ENCODE measurements at regions not wholly inside any gene's neighbourhood (a gene's known extent, or its start where the extent isn't known, plus 50 kb on each side); places are given as distances from the start of the nearest gene placed in this dataset.

DNA sequence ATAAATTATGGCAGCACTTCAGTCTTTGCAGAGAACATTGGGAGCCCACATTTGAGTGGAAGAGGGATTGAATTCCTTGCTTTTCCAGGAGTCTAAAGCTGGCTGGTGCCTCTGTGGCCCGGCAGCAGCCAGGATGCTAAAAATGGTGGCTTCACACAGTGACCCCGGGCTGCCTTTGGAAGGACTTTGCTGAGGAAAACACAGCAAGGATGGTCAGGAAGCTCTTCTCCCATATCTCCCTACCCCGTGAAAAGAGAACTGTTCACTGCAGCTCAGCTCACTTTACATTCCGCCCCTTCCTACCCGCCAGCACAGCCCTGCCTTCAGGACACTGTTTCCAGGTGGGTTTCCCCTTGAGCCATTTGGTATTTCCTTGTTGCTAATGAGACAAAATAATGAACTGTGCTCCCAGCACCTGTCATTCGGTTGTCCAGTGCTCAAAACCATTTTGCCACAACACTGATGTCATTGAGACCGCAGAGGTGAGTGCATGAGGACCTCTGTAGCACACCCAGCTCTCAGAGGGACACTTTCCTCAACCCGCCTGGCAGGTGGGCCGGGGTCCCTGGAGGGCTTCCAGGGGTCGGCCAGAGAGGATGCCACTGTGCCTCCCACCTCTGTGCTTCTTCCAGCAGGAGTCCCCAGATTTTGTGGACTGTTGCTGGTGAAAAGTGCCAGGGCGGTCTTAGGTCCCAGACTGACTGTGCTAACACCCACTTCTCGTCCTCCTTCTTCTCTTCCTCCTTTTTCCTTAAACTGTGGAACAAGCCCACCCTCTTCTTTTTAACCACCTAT lies 255.7 kb upstream of the PPP2R2D start:
- Histone ChIP-seq H4K8ac (ENCODE audit: low read depth, low read length) (no peak overlapping the region), H3K79me2 (ENCODE audit: control insufficient read depth, insufficient read depth, low read length) (no peaks in the 10 kb centered on the region), H3K27me3 (ENCODE audit: insufficient read depth, low read length, poor library complexity) (no peaks in the 10 kb centered on the region), H3K23ac (ENCODE audit: low read length) (no peak overlapping the region), H3K4me3 (ENCODE audit: low read length) (no peak overlapping the region), H2BK5ac (ENCODE audit: low read length) (no peak overlapping the region), H3K27ac (ENCODE audit: low read depth, low read length) (no peak overlapping the region), H3K4me2 (ENCODE audit: low read length) (no peak overlapping the region), H3K4me1 (ENCODE audit: control insufficient read depth, low read depth, low read length) (no peaks in the 10 kb centered on the region), H3K56ac (ENCODE audit: low read length) (no peak overlapping the region), H4K5ac (ENCODE audit: low read length) (no peak overlapping the region), H3K79me1 (ENCODE audit: low read length) (no peaks in the 10 kb centered on the region), H3K9ac (ENCODE audit: low read length) (no peak overlapping the region), H2AK5ac (ENCODE audit: low read length) (no peak overlapping the region), H2BK15ac (replicated peaks; ENCODE audit: low read depth) (no peak overlapping the region), H3K18ac (ENCODE audit: low read length) (no peak overlapping the region), H2BK120ac (ENCODE audit: low read depth, low read length) (no peak overlapping the region), H3K4ac (ENCODE audit: low read depth, low read length) (no peak overlapping the region), H3K36me3 (ENCODE audit: control insufficient read depth, insufficient read depth, low read length) (no peaks in the 10 kb centered on the region)
- no peak for DNase-seq
- no CpG with 5 or more reads among the region's 12 CpGs for WGBS (ENCODE audit: extremely low coverage, insufficient coverage, low lambda C conversion rate)

DNA sequence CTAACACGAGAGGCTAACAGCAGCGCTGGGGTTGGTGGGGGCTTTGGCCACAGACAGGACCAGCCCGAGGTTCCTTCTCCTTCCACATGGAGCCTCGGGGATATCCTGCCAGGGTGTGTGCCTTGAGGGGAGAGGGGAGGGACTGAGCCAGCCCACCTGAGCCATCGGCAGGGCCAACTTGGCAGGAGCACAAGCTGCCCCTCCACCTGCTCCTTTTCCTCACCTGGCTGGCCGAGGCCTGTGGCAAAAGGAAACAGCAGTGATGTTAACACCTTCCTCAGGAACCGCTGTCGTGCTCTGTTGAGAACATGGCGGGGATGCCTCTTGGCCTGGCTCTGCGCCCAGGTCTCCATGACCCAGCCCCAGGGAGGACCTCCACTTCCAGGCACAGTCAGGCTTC lies 255.1 kb upstream of the PPP2R2D start:
- no peak overlapping the region for H4K8ac ChIP-seq (ENCODE audit: low read depth, low read length)
- no peak for DNase-seq
- H3K4ac ChIP-seq (ENCODE audit: low read depth, low read length): no peak overlapping the region
- no peak overlapping the region for H4K5ac ChIP-seq (ENCODE audit: low read length)
- H2BK120ac ChIP-seq (ENCODE audit: low read depth, low read length): no peak overlapping the region
- H3K79me2 ChIP-seq (ENCODE audit: control insufficient read depth, insufficient read depth, low read length): no peaks in the 10 kb centered on the region
- no peak overlapping the region for H3K9ac ChIP-seq (ENCODE audit: low read length)
- no CpG with 5 or more reads among the region's 10 CpGs for WGBS (ENCODE audit: extremely low coverage, insufficient coverage, low lambda C conversion rate)
- no peak overlapping the region for H3K18ac ChIP-seq (ENCODE audit: low read length)
- no peak overlapping the region for H3K4me3 ChIP-seq (ENCODE audit: low read length)
- no peak overlapping the region for H2AK5ac ChIP-seq (ENCODE audit: low read length)
- no peak overlapping the region for H3K23ac ChIP-seq (ENCODE audit: low read length)
- no peaks in the 10 kb centered on the region for H3K79me1 ChIP-seq (ENCODE audit: low read length)
- no peak overlapping the region for H3K56ac ChIP-seq (ENCODE audit: low read length)
- no peak overlapping the region for H3K27ac ChIP-seq (ENCODE audit: low read depth, low read length)
- no peak overlapping the region for H3K4me2 ChIP-seq (ENCODE audit: low read length)
- H3K36me3 ChIP-seq (ENCODE audit: control insufficient read depth, insufficient read depth, low read length): no peaks in the 10 kb centered on the region
- no peaks in the 10 kb centered on the region for H3K27me3 ChIP-seq (ENCODE audit: insufficient read depth, low read length, poor library complexity)
- no peak overlapping the region for H2BK15ac ChIP-seq (replicated peaks; ENCODE audit: low read depth)
- no peaks in the 10 kb centered on the region for H3K4me1 ChIP-seq (ENCODE audit: control insufficient read depth, low read depth, low read length)
- no peak overlapping the region for H2BK5ac ChIP-seq (ENCODE audit: low read length)

DNA sequence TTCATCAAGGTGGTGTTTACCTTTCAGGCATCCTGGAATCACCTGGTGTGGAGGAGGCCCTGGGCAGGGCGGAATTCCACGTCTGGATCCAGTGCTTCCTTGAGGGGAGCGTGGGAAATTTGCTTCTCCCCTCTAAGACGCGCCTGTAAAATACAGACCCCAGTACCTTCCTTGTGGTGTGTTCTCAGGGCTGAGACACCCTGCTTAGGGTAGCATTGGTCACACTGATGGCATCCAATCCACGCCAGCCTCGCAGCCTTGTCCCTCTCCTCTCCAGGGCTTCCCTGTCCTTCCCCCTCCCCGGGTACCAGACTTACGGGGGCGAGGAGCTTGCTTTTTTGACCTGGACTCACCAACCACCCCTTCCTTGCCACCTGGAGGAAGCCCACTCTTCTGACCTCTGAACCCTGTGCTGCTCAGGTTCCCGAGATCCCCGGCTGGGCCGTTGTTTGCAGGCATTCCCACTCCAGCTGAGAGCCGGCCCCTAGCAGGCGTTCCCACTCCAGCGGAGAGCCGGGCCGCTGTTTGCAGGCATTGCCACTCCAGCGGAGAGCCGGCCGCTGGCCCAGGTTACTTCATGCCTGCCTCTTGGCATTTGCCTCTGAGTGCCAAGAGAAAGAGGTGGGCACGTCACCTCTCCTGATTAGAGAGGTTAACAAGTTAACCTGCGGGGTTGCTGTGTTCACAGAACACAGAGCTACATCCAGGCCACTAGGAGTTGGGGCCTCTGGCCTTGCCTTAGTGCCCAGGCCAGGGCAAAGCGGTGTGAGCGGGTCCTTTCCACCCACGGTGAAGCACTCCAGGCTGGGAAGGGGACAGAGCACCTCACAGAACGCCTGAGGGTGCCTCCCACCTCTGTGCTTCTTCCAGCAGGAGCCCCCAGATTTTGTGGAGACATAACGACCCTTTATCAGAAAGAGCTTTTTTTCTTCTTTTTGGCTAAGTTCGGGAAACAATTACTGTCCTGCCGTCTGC lies 254.0 kb upstream of the PPP2R2D start:
- Histone ChIP-seq H4K8ac (ENCODE audit: low read depth, low read length) (no peak overlapping the region), H2BK15ac (replicated peaks; ENCODE audit: low read depth) (no peak overlapping the region), H2BK5ac (ENCODE audit: low read length) (no peak overlapping the region), H3K9ac (ENCODE audit: low read length) (no peak overlapping the region), H3K23ac (ENCODE audit: low read length) (no peak overlapping the region), H3K27ac (ENCODE audit: low read depth, low read length) (no peak overlapping the region), H3K4me2 (ENCODE audit: low read length) (no peak overlapping the region), H3K56ac (ENCODE audit: low read length) (no peak overlapping the region), H4K5ac (ENCODE audit: low read length) (no peak overlapping the region), H3K79me1 (ENCODE audit: low read length) (no peaks in the 10 kb centered on the region), H3K18ac (ENCODE audit: low read length) (no peak overlapping the region), H3K4me1 (ENCODE audit: control insufficient read depth, low read depth, low read length) (no peaks in the 10 kb centered on the region), H2BK120ac (ENCODE audit: low read depth, low read length) (no peak overlapping the region), H3K36me3 (ENCODE audit: control insufficient read depth, insufficient read depth, low read length) (no peaks in the 10 kb centered on the region), H3K27me3 (ENCODE audit: insufficient read depth, low read length, poor library complexity) (no peaks in the 10 kb centered on the region), H3K79me2 (ENCODE audit: control insufficient read depth, insufficient read depth, low read length) (no peaks in the 10 kb centered on the region), H3K4ac (ENCODE audit: low read depth, low read length) (no peak overlapping the region), H2AK5ac (ENCODE audit: low read length) (no peak overlapping the region), H3K4me3 (ENCODE audit: low read length) (no peak overlapping the region)
- no CpG with 5 or more reads among the region's 30 CpGs for WGBS (ENCODE audit: extremely low coverage, insufficient coverage, low lambda C conversion rate)
- no peak for DNase-seq

DNA sequence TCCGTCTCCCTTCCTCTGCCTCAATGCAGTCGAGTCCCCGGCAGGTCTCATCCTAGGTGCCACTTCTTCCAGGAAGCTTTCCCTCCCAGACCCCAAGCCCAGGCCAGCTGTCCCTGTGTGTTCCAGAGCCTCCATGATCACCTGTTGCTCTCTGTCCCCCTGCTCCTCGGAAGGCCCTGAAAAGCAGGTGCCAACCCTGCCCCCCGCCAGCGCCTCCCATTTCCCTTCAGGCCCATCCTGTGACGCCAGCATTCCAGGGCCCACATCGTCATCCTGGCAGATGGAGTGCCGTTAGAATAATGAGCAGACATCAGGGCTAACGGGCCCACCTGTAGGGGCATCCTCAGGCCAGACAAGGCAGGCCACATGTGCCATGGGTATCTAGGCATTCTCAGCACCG lies 253.0 kb upstream of the PPP2R2D start:
- Histone ChIP-seq H3K9ac (ENCODE audit: low read length) (no peak overlapping the region), H3K18ac (ENCODE audit: low read length) (no peak overlapping the region), H3K27ac (ENCODE audit: low read depth, low read length) (no peak overlapping the region), H3K79me1 (ENCODE audit: low read length) (no peaks in the 10 kb centered on the region), H3K4me2 (ENCODE audit: low read length) (no peak overlapping the region), H4K5ac (ENCODE audit: low read length) (no peak overlapping the region), H2BK5ac (ENCODE audit: low read length) (no peak overlapping the region), H3K36me3 (ENCODE audit: control insufficient read depth, insufficient read depth, low read length) (no peaks in the 10 kb centered on the region), H3K23ac (ENCODE audit: low read length) (no peak overlapping the region), H3K27me3 (ENCODE audit: insufficient read depth, low read length, poor library complexity) (no peaks in the 10 kb centered on the region), H3K79me2 (ENCODE audit: control insufficient read depth, insufficient read depth, low read length) (no peaks in the 10 kb centered on the region), H3K4ac (ENCODE audit: low read depth, low read length) (no peak overlapping the region), H4K8ac (ENCODE audit: low read depth, low read length) (no peak overlapping the region), H2BK15ac (replicated peaks; ENCODE audit: low read depth) (no peak overlapping the region), H2BK120ac (ENCODE audit: low read depth, low read length) (no peak overlapping the region), H3K4me3 (ENCODE audit: low read length) (no peak overlapping the region), H2AK5ac (ENCODE audit: low read length) (no peak overlapping the region), H3K4me1 (ENCODE audit: control insufficient read depth, low read depth, low read length) (peaks cover 4% of the 10 kb centered on the region), H3K56ac (ENCODE audit: low read length) (no peak overlapping the region)
- DNase-seq: no peak
- WGBS (ENCODE audit: extremely low coverage, insufficient coverage, low lambda C conversion rate): no CpG with 5 or more reads among the region's 11 CpGs

DNA sequence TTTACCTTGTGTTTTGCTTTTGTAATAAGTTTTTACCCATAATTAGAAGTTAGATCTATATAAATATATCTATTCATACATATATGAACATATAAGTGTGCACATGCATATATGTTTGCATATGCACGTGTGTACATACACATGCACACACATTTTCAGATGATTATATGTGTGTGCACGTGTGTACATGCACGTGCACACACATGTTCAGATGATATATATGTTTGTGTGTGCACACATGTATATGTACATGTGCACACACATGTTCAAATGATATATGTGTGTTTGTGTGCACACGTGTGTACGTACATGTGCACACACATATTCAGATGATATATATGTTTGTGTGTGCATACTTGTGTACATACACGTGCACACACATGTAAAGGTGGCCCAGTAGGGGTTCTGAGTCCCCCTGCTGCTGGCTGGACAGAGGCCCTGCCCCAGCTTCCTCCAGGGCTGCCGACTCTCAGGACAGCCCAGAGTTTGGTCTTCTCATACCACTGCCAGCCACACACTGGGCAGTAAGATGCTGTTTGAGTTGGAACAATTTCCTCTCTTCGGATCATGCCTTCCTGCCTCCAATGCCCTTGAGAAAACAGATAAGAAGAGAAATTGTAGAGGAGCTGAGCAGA lies 252.3 kb upstream of the PPP2R2D start:
- Histone ChIP-seq H2BK5ac (ENCODE audit: low read length) (no peak overlapping the region), H3K9ac (ENCODE audit: low read length) (no peak overlapping the region), H3K4ac (ENCODE audit: low read depth, low read length) (no peak overlapping the region), H3K4me3 (ENCODE audit: low read length) (no peak overlapping the region), H3K27ac (ENCODE audit: low read depth, low read length) (no peak overlapping the region), H3K4me2 (ENCODE audit: low read length) (no peak overlapping the region), H4K8ac (ENCODE audit: low read depth, low read length) (no peak overlapping the region), H4K5ac (ENCODE audit: low read length) (no peak overlapping the region), H3K79me1 (ENCODE audit: low read length) (no peaks in the 10 kb centered on the region), H2BK120ac (ENCODE audit: low read depth, low read length) (no peak overlapping the region), H3K23ac (ENCODE audit: low read length) (no peak overlapping the region), H3K36me3 (ENCODE audit: control insufficient read depth, insufficient read depth, low read length) (no peaks in the 10 kb centered on the region), H2BK15ac (replicated peaks; ENCODE audit: low read depth) (no peak overlapping the region), H3K79me2 (ENCODE audit: control insufficient read depth, insufficient read depth, low read length) (no peaks in the 10 kb centered on the region), H3K18ac (ENCODE audit: low read length) (no peak overlapping the region), H2AK5ac (ENCODE audit: low read length) (no peak overlapping the region), H3K56ac (ENCODE audit: low read length) (no peak overlapping the region), H3K27me3 (ENCODE audit: insufficient read depth, low read length, poor library complexity) (no peaks in the 10 kb centered on the region), H3K4me1 (ENCODE audit: control insufficient read depth, low read depth, low read length) (peaks cover 4% of the 10 kb centered on the region)
- DNase-seq: no peak
- whole genome bisulfite sequencing (ENCODE audit: extremely low coverage, insufficient coverage, low lambda C conversion rate): no CpG with 5 or more reads among the region's 8 CpGs
